Peyer's patch (tissue), 4 donors: ENCODE measurements at regions not wholly inside any gene's neighbourhood (a gene's known extent, or its start where the extent isn't known, plus 50 kb on each side); places are given as distances from the start of the nearest gene placed in this dataset.

ENCODE experiments used
- CTCF ChIP-seq, 6 experiments: fragments of 450-650 bp in 4 of 6; fragments of 200-600 bp in 2 of 6; sonication (generic) in 1 of 6; IDR thresholded peaks; one replicate each; pipeline ENCODE4 v1.5.1; 2017 to 2019; ENCODE audit warnings: antibody characterized with exemption in 6 of 6, mild to moderate bottlenecking in 3 of 6, moderate library complexity in 1 of 6
- POLR2A ChIP-seq, 2 donors: fragments of 450-650 bp; IDR thresholded peaks; one replicate each; pipeline ENCODE4 v1.5.1; 2017; ENCODE audit warnings: antibody characterized with exemption in 2 of 2, mild to moderate bottlenecking in 2 of 2, moderate library complexity in 2 of 2

DNA sequence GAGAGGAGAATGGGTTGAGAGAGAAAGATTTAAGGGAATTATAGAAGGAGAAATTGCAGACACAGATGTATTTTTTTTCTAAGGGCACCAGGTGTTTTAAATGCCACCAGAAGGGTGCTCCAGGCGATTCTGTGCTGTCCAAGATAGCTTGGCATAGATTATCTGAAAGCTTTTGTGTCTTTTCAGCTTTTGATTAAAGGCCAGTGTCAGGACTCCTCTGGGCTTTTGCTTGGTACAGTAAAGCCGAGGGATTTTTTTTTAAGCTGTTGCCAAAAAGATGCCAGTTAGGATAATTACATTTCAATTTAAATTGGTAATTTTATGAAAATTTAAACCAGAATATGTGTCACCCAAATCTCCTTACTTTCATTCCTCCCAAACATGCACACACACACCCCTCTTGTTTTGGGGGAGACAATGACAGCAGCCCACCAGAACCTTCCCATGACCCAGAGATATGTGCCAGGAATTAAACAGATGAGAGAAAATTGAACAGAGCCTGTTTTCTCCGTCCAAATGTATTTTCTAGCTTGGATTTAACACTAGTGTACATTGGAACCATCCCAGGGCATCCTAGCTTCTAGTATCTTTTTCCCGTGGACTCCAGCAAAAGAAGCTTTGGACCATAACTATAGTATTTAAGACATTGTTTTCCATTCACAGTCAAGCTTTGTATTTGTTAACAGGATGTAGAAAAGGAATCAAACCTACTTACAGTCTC is 670.7 kb upstream of the CXADR start:
- no peak for TF ChIP-seq CTCF (IDR thresholded peaks at IDR 0.05)
- no peak for TF ChIP-seq POLR2A (IDR thresholded peaks at IDR 0.05)
